Islet precursor cell (in vitro differentiated cells): ENCODE measurements at regions not wholly inside any gene's neighbourhood (a gene's known extent, or its start where the extent isn't known, plus 50 kb on each side); places are given as distances from the start of the nearest gene placed in this dataset.
"Not testable (repeated sequence)": the region's sequence is repeated elsewhere in the genome, so short reads cannot be mapped to it uniquely, and the experiment has no call there.

Source experiments
- DNase-seq: peaks from one replicate; pipeline ENCODE4 v3.0.0-alpha.2; 2018

DNA sequence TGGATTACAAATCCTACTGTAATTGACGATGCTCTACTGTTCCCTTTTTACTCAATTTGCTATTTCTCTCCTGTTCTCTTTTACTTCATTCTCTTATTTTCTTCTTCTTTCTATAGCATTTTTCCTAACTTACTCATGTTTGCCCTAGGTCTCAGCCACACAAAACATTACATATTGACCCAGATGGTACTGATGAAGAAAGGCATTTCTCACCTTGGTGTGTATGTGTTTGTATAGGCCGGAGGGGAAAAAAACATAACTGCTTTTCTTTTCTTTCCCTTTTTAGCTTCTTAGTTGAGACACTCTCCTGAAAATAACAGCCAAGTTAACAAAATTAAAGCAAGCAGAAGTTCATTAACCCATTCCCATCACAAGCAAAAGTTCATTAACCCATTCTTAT is 1019.8 kb upstream of the CDH18 start:
- DNase-seq: no peak

DNA sequence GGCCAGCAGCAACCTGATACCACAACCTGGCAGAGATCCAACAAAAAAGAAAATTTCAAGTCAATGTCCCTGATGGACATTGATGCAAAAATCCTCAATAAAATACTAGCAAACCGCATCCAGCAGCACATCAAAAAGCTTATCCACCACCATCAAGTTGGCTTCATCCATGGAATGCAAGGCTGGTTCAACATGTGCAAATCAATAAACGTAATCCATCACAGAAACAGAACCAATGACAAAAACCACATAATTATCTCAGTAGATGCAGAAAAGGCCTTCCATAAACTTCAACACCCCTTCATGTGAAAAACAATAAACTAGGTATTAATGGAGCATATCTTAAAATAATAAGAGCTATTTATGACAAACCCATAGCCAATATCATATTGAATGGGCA is 1000.9 kb upstream of the CDH18 start:
- not testable (repeated sequence) for DNase-seq

DNA sequence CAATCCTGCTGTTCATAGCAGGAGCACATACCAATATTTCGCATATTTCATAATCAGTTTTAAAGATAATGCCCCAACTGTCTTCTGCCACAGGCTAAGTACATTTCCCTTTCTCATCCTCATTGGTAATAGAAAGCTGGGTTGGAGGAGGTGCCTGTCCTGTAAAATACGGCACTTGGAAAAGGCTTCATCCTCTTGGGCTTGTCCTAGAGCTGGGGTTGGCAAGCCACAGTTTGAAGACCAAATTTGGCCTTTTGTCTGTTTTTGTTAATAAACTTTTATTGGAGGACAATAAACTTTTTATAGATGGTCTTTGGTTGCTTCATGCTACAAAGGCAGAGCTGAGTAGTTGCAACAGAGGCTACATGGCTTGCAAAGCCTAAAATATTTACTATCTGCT is 997.8 kb upstream of the CDH18 start:
- DNase-seq: no peak

DNA sequence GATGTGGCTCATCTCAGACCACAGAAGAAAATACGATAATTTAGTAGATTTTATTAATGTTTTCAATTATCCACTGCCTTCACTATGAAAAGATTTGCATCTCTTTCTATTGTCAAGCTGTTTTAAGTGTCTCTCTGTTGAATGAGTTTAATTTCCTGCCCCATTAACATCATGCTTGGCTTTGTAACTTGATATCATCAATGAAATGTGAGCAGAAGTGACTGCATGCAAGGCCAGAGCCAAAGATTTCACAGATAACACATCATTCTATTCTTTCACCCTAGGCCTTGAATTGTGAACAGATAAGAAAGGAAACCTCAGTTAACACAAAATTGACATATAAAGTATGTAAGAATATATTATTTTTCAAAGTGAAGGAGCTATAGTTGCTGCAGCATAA is 986.4 kb upstream of the CDH18 start:
- DNase-seq: no peak

DNA sequence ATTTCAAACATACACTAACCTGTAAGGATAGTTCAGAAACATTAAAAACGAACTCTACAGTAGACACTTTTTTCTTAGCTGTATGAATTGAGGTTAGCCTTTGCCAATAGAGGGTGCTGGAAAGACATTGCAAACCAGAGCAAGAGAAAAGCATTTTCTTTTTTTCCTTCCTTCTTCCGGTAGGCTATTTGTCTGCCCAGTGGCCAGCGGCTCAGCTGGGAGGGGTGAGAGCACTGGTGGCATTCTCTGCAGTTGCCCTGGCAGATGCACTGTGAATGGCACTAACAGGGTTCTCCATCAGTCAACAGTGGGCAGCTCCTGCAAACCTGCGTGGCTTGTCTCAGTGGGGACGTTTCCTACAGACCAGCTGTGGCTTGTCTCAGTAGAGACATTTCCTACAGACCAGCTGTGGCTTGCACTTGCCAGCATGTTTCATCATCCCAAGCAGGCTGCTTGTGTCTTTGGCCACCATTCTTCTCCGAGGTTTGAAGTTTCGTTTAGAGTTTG is 984.5 kb upstream of the CDH18 start:
- DNase-seq: peak; percentile 58

DNA sequence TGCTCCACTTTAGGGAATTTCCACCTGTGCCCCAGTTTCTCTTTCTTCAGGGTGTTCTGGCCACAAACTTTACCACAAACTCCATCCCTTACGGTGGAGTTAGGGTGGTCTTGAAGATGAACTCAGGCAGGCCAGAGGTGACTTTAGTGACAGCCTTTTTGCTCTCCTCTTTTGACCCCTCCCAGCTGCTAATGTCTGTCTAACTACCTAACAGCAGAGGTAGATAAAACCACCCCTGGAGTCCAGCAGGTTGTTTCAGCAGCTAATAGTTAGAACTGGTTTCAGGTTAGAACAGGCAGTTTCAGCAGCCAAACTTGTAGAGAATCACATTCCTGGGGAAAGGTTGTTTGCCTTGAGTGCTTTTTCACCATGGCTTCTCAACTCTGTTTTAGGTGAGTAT is 971.3 kb upstream of the CDH18 start:
- no peak for DNase-seq

DNA sequence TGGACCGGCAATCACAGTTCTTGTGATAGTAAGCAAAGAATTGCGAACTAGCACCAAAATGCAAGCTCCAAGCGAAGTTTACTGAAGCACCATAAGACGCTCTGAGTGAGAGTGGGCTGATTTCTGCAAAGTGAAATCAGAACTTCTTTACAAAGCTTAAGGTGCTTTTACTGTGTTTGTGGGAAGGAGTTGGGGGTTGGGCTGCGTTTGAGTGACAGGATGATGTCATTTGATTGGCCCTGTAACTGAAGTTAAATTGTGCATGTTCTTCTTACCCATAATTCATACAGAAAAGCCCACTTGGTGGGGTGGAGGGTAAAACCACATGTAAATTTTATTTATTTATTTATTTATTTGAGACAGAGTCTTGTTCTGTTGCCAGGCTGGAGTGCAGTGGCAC is 970.6 kb upstream of the CDH18 start:
- no peak for DNase-seq

DNA sequence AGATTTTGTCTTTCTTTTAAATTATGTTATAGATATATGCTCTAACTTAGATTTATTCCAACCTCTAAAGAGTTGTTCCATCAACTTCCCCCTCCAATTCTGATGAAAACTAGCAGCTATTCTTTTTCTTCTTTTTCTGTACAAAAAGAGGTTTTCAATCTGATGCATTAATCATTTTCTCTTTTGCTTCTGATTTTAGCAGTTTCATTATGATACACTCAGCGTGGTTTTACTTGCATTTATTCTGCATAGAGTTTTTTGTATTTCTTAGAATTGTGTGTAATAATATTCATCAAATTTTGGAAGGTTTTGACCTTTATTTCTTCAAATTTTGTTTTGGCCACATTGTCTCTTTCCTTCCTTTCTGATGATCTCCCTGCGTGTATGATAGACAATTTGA is 968.1 kb upstream of the CDH18 start:
- no peak for DNase-seq

DNA sequence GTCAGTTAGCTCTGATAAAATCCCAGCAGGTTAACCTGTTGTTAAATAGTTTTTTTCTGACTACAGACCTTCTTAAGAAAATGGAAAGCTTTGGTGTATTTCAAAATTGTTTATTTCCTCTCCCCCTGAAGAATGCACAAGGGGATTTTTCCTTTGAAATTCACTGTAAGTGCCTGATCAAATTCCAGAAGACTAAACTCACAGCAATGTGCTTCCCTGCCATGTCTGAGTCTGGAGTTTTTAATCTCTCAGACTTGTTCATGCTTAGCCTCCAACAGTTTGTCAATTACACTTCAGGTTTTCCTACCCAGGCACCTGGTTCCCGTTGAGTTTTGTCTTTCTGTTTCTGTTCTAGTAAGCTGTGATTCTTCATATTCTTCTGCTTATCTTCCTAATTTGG is 961.6 kb upstream of the CDH18 start:
- DNase-seq: no peak

DNA sequence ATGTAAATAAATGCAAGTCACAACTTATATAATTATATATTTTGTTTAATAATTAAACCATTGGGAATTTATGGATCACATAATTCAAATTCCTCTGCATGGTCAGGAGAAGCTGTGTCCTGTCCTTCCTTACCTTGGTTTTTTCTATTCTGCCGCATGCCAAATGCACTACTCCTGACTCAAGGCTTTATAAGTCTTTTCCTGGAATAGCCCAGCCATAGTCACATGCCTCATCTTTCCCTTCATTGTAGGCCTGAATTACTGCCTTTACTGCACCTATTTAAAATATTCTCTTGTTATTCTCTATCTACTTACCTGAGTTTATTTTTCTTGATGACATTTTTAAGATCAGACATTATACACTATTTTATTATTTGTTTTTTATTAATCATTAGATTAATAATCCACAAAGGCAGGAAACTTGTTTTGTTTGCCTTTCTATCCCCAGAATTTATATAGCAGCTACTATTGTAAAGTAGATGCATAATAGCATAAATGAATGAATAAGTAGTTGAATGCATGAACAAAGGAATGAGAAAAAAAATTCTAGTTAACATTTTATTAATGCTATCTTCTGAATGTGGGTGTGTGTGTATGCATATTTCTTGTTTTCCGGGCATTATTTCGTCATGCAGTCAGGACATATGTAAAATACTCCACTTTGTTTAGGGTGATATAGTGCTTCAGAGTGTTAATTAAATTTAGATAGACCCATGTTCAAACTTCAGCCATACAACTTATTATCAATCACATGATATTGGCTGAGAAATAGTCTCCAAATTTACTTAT is 955.4 kb upstream of the CDH18 start:
- not testable (repeated sequence) for DNase-seq

DNA sequence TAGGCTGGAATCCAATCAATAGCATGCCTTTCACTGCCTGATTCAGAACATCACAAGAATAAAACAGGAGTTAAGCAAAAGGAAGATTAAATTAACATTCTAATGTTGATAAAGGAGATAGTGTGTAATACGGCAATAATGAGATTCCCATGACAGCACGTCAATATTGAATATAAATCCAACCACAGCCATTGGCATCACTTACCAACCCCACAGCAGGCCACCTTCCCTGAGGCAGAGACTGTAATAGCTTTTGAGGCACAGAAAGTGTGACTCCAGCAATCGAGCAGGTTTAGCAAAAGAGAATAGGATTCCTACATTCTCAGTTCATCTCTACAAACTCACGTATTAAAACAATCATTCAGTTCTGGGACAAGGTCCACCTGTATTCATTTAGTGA is 954.6 kb upstream of the CDH18 start:
- not testable (repeated sequence) for DNase-seq

DNA sequence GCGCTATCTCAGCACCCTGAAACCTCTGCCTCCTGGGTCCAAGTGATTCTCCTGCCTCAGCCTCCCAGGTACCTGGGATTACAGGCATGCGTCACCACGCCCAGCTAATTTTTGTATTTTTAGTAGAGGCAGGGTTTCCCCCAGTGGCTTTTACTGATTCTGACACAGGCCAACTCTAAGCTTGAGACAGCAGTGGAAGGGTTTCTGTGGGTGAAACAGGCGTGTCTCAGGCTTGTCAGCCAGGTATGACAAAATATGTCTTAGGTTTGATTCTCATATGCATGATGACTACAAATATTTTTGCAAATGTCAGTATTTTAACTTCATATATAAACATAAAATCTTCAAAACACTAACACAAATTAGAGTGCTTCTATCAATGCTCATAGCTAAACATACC is 952.8 kb upstream of the CDH18 start:
- DNase-seq: not testable (repeated sequence)

DNA sequence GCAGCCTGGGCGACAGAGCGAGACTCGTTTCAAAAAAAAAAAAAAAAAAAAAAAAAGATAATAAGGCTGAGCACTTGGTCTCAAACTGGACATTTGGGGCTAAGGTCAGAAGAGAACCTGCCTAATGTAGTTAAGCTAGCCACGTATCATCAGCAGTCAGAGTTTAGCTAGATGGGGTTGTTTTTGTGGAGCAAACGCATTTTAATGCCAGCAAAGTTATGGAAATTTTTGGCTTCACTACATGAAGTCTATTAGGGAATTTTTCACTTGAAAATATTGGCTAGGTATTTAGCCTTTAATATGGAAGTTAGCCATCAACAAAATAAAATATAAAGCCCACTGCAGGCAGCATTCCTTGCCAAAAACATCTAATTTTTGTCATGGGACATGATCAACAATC is 902.9 kb upstream of the CDH18 start:
- DNase-seq: not testable (repeated sequence)

DNA sequence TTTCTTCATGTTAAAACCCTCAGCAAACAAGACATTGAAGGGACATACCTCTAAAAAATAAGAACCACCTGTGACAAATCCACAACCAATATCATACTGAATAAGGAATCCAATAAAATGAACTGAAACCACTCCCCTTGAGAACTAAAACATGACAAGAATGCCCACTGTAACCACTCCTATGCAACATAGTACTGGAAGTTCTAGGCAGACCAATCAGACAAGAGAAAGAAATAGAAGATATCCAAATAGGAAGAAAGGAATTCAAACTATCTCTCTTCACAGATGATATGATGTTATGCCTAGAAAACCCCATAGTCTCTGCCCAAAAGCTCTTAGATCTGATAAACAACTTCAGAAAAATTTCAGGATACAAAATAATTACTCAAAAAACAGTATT is 887.7 kb upstream of the CDH18 start:
- DNase-seq: not testable (repeated sequence)

DNA sequence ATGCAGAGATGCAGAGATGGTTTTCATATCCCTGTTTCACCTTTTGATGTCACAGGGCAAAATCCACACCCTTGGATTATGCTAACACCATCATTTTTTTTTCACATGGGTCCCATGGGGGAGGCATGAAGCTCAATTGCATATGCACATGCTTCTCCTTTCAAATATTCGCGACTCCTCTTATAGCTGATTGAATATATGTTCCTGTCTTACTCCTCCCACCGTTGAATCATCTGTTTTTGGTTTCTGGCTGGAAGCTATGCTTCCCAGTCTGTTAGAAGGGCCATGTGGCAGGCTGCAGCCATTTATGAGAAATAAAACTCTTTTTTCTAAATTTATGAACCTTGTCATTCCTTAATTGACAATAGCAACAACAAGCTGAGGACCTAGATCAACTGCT is 877.9 kb upstream of the CDH18 start:
- DNase-seq: not testable (repeated sequence)

DNA sequence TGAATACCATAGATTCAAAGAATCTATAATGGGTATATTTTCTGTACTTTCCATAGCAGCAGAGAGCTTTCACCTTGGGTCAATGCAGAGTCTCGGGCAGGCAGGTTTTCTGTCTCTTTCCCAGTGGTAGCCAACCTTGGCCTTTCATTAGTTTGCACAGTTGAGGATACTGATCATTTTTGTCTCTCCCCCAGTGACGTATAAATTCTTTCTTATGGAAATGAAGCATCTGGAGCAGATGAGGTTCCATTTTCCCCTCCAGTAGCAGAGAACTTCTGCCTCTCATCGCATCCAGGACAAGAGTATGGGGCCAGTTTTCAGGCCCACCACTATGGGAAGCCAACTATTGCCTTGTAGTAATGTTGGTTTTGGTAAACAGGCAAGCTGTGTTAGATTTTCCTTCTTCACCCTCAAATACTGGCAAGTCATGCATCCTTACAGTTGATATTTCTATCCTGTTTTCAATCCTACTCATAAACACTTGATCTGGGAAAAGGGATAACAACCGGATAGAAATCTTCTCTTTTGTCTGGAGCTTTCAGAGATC is 845.2 kb upstream of the CDH18 start:
- no peak for DNase-seq

DNA sequence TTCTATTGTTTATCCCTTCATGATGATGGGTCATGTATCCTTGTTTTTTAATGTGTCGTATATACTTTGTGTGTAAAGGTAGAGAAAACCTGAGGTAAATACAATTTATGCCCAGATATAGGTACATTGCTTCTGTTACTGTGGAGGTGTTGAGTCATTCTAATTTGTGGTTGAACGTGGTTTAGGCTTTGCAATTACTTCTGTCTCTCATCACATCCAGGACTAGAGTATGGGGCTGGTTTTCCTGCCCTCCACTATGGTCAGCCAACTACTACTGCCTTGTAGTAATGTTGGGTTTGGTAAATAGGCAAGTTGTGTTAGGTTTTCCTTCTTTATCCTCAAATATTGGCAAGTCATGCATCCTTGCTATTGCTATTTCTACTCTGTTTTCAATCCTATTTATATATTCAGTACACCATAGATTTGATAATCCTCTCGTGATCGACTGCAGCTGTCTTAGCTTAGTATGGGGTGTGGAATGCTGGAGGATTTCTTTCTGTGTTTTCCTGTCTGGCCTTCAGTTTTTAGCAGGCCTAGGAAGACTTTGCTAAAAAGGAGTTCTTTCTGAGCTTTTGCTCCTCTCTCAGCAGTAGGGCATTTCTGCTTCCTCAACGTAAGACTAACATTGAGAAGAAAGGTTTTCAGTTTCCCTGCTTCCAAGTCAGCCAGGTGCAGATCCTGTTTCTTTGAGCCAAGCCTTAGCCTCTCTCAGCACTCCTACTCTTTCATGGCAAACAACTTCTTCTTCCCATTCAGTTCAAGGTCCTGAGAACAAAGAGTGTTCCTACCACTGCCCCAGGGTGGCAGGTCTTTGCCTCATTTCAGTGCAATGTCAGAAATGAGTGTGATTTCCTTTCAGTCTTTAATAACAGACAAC is 844.4 kb upstream of the CDH18 start:
- no peak for DNase-seq

DNA sequence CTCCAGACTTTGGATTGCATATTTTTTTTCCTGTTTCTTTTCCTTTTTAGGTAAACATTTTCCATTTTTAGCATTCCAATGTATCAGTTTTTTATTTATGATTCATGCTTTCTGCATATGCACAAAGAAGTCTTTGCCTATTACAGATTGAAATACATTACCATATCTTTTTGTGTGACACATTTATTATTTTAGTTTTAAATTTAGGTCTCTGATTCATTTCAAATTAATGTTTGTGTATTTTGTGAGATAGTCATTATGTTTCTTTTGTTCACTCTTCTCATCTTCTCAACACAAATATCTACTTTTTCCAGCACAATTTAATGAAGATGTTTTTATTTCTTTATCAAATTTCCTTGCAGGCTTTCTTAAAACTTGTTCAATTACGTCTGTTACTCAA is 838.0 kb upstream of the CDH18 start:
- not testable (repeated sequence) for DNase-seq

DNA sequence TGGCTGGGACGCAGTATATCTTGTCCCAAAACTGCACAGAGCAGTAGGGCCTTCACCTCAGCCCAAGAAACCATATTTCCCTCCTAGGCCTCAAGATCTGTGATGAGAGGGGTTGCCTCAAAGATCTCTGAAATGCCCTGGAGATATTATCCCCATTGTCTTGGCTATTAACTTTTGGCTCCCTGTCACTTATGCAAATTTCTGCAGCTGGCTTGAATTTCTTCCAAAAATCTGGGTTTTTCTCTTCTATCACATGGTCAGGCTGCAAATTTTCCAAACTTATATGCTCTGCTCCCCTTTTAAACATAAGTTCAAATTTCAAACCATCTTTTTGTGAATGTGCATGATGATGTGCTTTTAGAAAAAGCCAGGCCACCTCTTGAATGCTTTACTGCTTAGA is 809.2 kb upstream of the CDH18 start:
- DNase-seq: not testable (repeated sequence)

DNA sequence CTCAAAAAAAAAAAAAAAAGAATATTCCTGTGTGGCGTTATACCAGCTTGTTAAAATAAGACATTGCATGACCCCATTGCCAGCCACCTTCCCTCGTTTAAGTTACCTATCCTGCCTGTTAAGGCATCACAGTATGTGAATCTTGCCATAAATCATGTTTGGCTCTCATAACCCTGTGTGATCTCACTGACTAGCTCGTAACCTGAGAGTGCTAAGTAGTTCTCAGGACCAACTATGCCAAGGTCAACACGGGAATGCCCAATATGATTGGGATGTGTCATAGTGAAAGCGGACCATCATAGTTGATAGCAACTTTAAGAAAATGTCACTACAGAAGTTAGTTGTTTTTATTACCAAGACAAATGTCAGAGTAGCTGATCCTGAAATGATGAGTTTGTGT is 796.8 kb upstream of the CDH18 start:
- not testable (repeated sequence) for DNase-seq

DNA sequence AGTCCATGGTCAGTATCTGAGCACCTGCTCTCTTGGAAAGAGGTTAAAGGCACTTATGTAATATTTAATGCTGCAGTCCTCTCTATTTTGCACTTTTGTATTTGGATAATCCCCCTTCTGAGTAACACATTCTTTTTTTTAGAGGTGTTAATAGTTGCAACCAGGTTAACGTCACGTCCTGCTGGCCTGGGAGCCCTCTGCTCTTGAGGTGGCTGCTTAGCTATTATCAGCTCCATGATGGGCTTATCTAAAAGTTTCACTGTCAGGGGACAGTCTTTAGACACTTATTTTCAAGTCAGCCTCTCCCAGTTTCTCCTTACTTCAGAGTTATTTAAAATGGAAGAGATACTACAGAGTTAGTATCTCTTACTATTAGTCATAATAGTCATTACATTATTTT is 795.5 kb upstream of the CDH18 start:
- DNase-seq: not testable (repeated sequence)

DNA sequence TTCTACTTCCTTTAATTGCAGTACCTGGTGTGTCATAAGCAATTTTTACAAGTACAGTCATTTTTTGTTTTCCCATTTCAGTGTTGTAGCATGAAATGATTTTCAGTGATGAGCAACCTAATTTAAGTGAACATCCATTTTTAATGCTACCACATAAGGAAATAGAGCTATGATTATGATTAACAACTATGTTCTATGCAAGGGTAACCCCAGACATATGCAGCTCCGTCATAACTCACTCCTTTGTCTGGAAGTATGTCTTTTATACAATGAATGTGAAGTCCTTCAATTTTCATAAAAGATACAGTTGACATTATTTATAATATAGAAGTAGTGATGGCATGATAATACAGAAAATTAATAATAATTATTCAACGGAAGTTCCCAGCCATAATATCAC is 783.3 kb upstream of the CDH18 start:
- DNase-seq: not testable (repeated sequence)

DNA sequence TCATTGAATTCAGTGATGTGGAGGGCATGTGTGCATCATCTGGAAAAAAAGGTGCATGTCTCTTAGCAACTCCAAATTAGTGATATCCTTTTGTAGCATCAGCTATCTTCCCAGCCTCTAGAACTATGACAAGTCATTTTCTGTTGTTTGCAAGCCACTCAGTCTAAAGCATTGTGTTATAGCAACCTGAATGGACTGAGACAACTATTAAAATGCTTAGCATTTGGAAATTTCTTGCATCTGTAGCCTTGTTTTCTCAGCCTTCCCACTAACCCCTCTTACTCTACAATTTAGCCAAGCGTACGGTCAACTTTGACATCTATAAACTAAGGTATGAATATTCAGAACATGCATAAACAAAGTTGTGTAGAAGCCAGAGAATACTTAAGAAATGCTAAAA is 777.1 kb upstream of the CDH18 start:
- not testable (repeated sequence) for DNase-seq

DNA sequence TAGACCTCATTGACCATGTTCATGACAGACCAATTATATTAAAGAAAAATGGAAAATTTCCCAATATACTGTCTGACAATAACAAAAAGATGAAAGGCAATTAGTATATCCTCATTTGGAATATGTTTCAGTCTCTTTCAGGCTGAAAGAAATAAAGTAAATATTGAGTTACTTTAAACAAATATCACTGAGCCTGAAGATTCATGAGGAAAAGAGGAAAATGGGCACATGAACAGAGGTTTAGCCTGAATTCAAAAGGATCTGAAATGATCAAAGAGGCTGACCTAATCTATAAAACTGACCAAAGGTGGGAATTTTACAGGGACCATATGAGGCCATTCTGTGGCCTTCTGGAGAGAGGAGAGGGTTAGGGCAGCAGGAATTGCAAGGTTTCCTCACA is 771.5 kb upstream of the CDH18 start:
- not testable (repeated sequence) for DNase-seq
